H9 (cell line): ENCODE measurements at regions not wholly inside any gene's neighbourhood (a gene's known extent, or its start where the extent isn't known, plus 50 kb on each side); places are given as distances from the start of the nearest gene placed in this dataset.

ENCODE experiments used
- DNase-seq: peaks from one replicate; pipeline ENCODE4 v3.0.0-alpha.2; 2017
- H2AFZ ChIP-seq: one replicate; pipeline ENCODE4 v1.6.1; 2013; ENCODE audit warnings: mild to moderate bottlenecking, low read length, control low read depth, moderate library complexity
- H2AK5ac ChIP-seq: 2 replicates; pipeline ENCODE4 v1.6.1; 2013; ENCODE audit warnings: low read length, control low read depth, mixed read lengths; ENCODE audit not compliant: insufficient read length
- H2BK120ac ChIP-seq: one replicate; pipeline ENCODE4 v1.6.1; 2013; ENCODE audit warnings: low read depth, mild to moderate bottlenecking, low read length, control low read depth, inconsistent platforms; ENCODE audit not compliant: poor library complexity, severe bottlenecking
- H2BK12ac ChIP-seq: 2 replicates; pipeline ENCODE4 v1.6.1; 2013; ENCODE audit warnings: low read length, control low read depth, mixed read lengths, low read depth; ENCODE audit not compliant: insufficient read length
- H2BK15ac ChIP-seq: 2 replicates; pipeline ENCODE4 v1.6.1; 2013; ENCODE audit warnings: low read depth, low read length, control low read depth
- H2BK20ac ChIP-seq: one replicate; pipeline ENCODE4 v1.6.1; 2013; ENCODE audit warnings: low read depth, mild to moderate bottlenecking, low read length, control low read depth, inconsistent platforms; ENCODE audit not compliant: poor library complexity, severe bottlenecking
- H2BK5ac ChIP-seq: 2 replicates; pipeline ENCODE4 v1.6.1; 2013; ENCODE audit warnings: low read length, control low read depth, mixed read lengths; ENCODE audit not compliant: insufficient read length
- H3K14ac ChIP-seq: 2 replicates; pipeline ENCODE4 v1.6.1; 2013; ENCODE audit warnings: low read length, control low read depth; ENCODE audit not compliant: insufficient read depth
- H3K18ac ChIP-seq: 2 replicates; pipeline ENCODE4 v1.6.1; 2013; ENCODE audit warnings: low read depth, mild to moderate bottlenecking, mixed read lengths, low read length, control low read depth; ENCODE audit not compliant: insufficient read length
- H3K23ac ChIP-seq: 2 replicates; pipeline ENCODE4 v1.6.1; 2013; ENCODE audit warnings: low read length, control low read depth, mixed read lengths, low read depth; ENCODE audit not compliant: insufficient read length
- H3K23me2 ChIP-seq: 2 replicates; pipeline ENCODE4 v1.6.1; 2013; ENCODE audit warnings: low read depth, mild to moderate bottlenecking, mixed read lengths, low read length, control low read depth; ENCODE audit not compliant: insufficient read length, poor library complexity, severe bottlenecking
- H3K27ac ChIP-seq: 2 replicates; pipeline ENCODE4 v1.5.1; 2013; ENCODE audit warnings: low read length, control low read depth, mixed read lengths, low read depth; ENCODE audit not compliant: insufficient read length
- H3K27me3 ChIP-seq: 2 replicates; pipeline ENCODE4 v1.6.1; 2013; ENCODE audit warnings: low read length, control low read depth, inconsistent platforms; ENCODE audit not compliant: insufficient read depth
- H3K4ac ChIP-seq: 2 replicates; pipeline ENCODE4 v1.6.1; 2013; ENCODE audit warnings: low read depth, mild to moderate bottlenecking, control low read depth, inconsistent platforms, low read length, moderate library complexity
- H3K4me1 ChIP-seq: 2 replicates; pipeline ENCODE4 v1.6.1; 2013; ENCODE audit warnings: low read length, control low read depth, inconsistent platforms; ENCODE audit not compliant: insufficient read depth
- H3K4me2 ChIP-seq: 2 replicates; pipeline ENCODE4 v1.6.1; 2013; ENCODE audit warnings: low read length, control low read depth, mixed read lengths; ENCODE audit not compliant: insufficient read length, insufficient read depth
- H3K56ac ChIP-seq: 2 replicates; pipeline ENCODE4 v1.6.1; 2013; ENCODE audit warnings: low read depth, mild to moderate bottlenecking, mixed read lengths, low read length, control low read depth; ENCODE audit not compliant: insufficient read length
- H3K79me1 ChIP-seq: 2 replicates; pipeline ENCODE4 v1.6.1; 2013; ENCODE audit warnings: low read depth, mild to moderate bottlenecking, moderate library complexity, low read length, control low read depth, inconsistent platforms; ENCODE audit not compliant: insufficient read depth, poor library complexity, severe bottlenecking
- H3K79me2 ChIP-seq: 2 replicates; pipeline ENCODE4 v1.6.1; 2013; ENCODE audit warnings: low read length, control low read depth, inconsistent platforms; ENCODE audit not compliant: insufficient read depth
- H3K9ac ChIP-seq: 2 replicates; pipeline ENCODE4 v1.6.1; 2013; ENCODE audit warnings: low read length, control low read depth, mixed read lengths; ENCODE audit not compliant: insufficient read length; ENCODE audit errors: extremely low read depth
- H3K9me3 ChIP-seq: one replicate; pipeline ENCODE4 v1.6.1; 2013; ENCODE audit warnings: low read depth, low read length, inconsistent platforms; ENCODE audit not compliant: control insufficient read depth
- H3T11ph ChIP-seq: one replicate; pipeline ENCODE4 v1.6.1; 2013; ENCODE audit warnings: mild to moderate bottlenecking, low read length, control low read depth, inconsistent platforms
- H4K20me1 ChIP-seq: one replicate; pipeline ENCODE4 v1.6.1; 2013; ENCODE audit not compliant: control insufficient read depth, insufficient read length, insufficient read depth
- H4K5ac ChIP-seq: 2 replicates; pipeline ENCODE4 v1.6.1; 2013; ENCODE audit warnings: low read depth, mild to moderate bottlenecking, mixed read lengths, low read length, control low read depth; ENCODE audit not compliant: insufficient read length
- H4K8ac ChIP-seq: replicated peaks from 2 replicates; pipeline ENCODE4 v1.6.1; 2013; ENCODE audit warnings: low read length, control low read depth, mixed read lengths, low read depth; ENCODE audit not compliant: insufficient read length
- H4K91ac ChIP-seq: 2 replicates; pipeline ENCODE4 v1.6.1; 2013; ENCODE audit warnings: low read depth, mild to moderate bottlenecking, moderate library complexity, mixed read lengths, low read length, control low read depth; ENCODE audit not compliant: insufficient read length
- H3K27ac Mint-ChIP-seq, 3 experiments: 2 replicates in 2 of 3; 3 replicates in 1 of 3; pipeline ENCODE4 v1.8.0; 2020 to 2021; ENCODE audit warnings: mixed read lengths in 3 of 3, mild to moderate bottlenecking in 1 of 3, moderate library complexity in 1 of 3
- H3K27me3 Mint-ChIP-seq: 2 replicates; pipeline ENCODE4 v1.8.0; 2021; ENCODE audit warnings: low read depth, mild to moderate bottlenecking, moderate library complexity, mixed read lengths
- H3K36me3 Mint-ChIP-seq, 3 experiments: 2 replicates in 2 of 3; 3 replicates in 1 of 3; pipeline ENCODE4 v1.8.0; 2020 to 2021; ENCODE audit warnings: low read depth in 3 of 3, mixed read lengths in 3 of 3; ENCODE audit not compliant: insufficient read depth in 1 of 3
- H3K4me1 Mint-ChIP-seq, 2 experiments: 2 replicates each; pipeline ENCODE4 v1.8.0; 2020; ENCODE audit warnings: mixed read lengths in 2 of 2
- H3K4me3 Mint-ChIP-seq, 2 experiments: 2 replicates in 1 of 2; 3 replicates in 1 of 2; pipeline ENCODE4 v1.8.0; 2020 to 2021; ENCODE audit warnings: mild to moderate bottlenecking in 2 of 2, mixed read lengths in 2 of 2, moderate library complexity in 1 of 2
- H3K9me3 Mint-ChIP-seq, 2 experiments: 2 replicates in 1 of 2; 3 replicates in 1 of 2; pipeline ENCODE4 v1.8.0; 2020; ENCODE audit warnings: mild to moderate bottlenecking in 2 of 2, mixed read lengths in 2 of 2, moderate library complexity in 1 of 2
- WGBS: extraction: QIAGEN DNeasy Blood & Tissue Kit; methylation state at CpG from one replicate; pipeline ENCODE4 v1.1.7; 2013; ENCODE audit warnings: missing lambda C conversion rate, low lambda C conversion rate, mixed read lengths; ENCODE audit not compliant: insufficient read length; ENCODE audit errors: extremely low coverage; 5-methylcytosine and 5-hydroxymethylcytosine counted together
- TF ChIP-seq, protein P1 (sequence below): fragments of 200-600 bp; sonication (generic); conservative IDR thresholded peaks from 3 replicates; pipeline ENCODE4 v1.8.0; 2021; ENCODE audit warnings: antibody characterized with exemption, mild to moderate bottlenecking

DNA sequence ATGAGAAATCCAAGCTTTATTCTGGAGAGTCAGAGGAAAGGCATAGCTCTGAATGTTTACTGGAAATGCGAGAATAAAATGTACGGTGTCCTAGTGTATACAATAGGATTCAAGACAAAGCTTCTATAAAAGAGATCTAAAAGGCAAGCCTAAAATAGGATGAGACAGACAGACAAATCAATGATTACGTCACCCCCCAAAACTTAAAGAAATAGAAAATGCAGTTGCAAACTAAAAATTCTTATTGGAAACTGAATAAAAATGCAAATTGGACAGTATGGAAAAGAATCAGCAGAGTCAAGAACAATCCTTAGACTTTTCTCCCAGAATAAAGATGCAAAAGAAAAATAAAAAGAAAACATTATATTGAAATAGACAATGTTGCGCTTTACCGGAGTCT is 245.9 kb downstream of the POM121L12 start:
- no peak overlapping the region for H3K27ac Mint-ChIP-seq
- no peak overlapping the region for H3T11ph ChIP-seq
- no peak overlapping the region for H3K56ac ChIP-seq
- DNase-seq: no peak
- H2AK5ac ChIP-seq: no peak overlapping the region
- no peaks in the 10 kb centered on the region for H4K20me1 ChIP-seq
- no peaks in the 10 kb centered on the region for H3K79me1 ChIP-seq
- no peak overlapping the region for H3K27ac ChIP-seq
- H3K36me3 Mint-ChIP-seq: peaks cover 0 to 10% (median 8%) of the 10 kb centered on the region in 3 experiments; a peak in 4 of 7 replicates
- no peak overlapping the region for H3K4me3 Mint-ChIP-seq
- H2BK12ac ChIP-seq: no peak overlapping the region
- H3K23ac ChIP-seq: no peak overlapping the region
- H2BK15ac ChIP-seq: no peak overlapping the region
- H3K4ac ChIP-seq: no peak overlapping the region
- H3K79me2 ChIP-seq: no peaks in the 10 kb centered on the region
- H3K9ac ChIP-seq: no peak overlapping the region
- H3K4me1 Mint-ChIP-seq: no peaks in the 10 kb centered on the region
- H4K91ac ChIP-seq: no peak overlapping the region
- no peaks in the 10 kb centered on the region for H3K9me3 ChIP-seq
- no peak overlapping the region for H2BK5ac ChIP-seq
- TF ChIP-seq, protein P1, sequence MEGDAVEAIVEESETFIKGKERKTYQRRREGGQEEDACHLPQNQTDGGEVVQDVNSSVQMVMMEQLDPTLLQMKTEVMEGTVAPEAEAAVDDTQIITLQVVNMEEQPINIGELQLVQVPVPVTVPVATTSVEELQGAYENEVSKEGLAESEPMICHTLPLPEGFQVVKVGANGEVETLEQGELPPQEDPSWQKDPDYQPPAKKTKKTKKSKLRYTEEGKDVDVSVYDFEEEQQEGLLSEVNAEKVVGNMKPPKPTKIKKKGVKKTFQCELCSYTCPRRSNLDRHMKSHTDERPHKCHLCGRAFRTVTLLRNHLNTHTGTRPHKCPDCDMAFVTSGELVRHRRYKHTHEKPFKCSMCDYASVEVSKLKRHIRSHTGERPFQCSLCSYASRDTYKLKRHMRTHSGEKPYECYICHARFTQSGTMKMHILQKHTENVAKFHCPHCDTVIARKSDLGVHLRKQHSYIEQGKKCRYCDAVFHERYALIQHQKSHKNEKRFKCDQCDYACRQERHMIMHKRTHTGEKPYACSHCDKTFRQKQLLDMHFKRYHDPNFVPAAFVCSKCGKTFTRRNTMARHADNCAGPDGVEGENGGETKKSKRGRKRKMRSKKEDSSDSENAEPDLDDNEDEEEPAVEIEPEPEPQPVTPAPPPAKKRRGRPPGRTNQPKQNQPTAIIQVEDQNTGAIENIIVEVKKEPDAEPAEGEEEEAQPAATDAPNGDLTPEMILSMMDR: no peak
- no peaks in the 10 kb centered on the region for H3K4me1 ChIP-seq
- no peak overlapping the region for H2BK120ac ChIP-seq
- no peak overlapping the region for H2AFZ ChIP-seq
- no peak overlapping the region for H4K8ac ChIP-seq
- H3K9me3 Mint-ChIP-seq: peaks cover 7 to 10% of the 10 kb centered on the region in 2 experiments; a peak in 4 of 5 replicates
- H3K14ac ChIP-seq: no peak overlapping the region
- H3K18ac ChIP-seq: no peak overlapping the region
- H3K27me3 ChIP-seq: no peaks in the 10 kb centered on the region
- no peak overlapping the region for H4K5ac ChIP-seq
- H3K4me2 ChIP-seq: no peak overlapping the region
- no peak overlapping the region for H2BK20ac ChIP-seq
- WGBS: no CpG with 5 or more reads among the region's 5 CpGs
- no peaks in the 10 kb centered on the region; the same call in 1 of the 2 replicates for H3K27me3 Mint-ChIP-seq
- no peaks in the 10 kb centered on the region for H3K23me2 ChIP-seq
